Small intestine (tissue), 7 donors: ENCODE measurements at regions not wholly inside any gene's neighbourhood (a gene's known extent, or its start where the extent isn't known, plus 50 kb on each side); places are given as distances from the start of the nearest gene placed in this dataset.

Experiments
- DNase-seq, 2 donors: peaks; one replicate each; pipeline versions ENCODE4 v3.0.0 to v3.0.0-alpha.2; 2013
- FAIRE-seq: peaks from 2 replicates; lab custom pipeline; 2012; peaks lifted over from hg19 to GRCh38; lab: Jason Lieb, UNC
- H3K27ac ChIP-seq, 3 donors: one replicate each; pipeline ENCODE4 v1.5.1; 2013; ENCODE audit warnings: low read length in 2 of 3, mild to moderate bottlenecking in 2 of 3, control low read depth in 1 of 3, inconsistent platforms in 1 of 3, low read depth in 1 of 3, moderate library complexity in 1 of 3
- H3K27me3 ChIP-seq, 3 donors: one replicate each; pipeline ENCODE4 v1.6.1; 2013; ENCODE audit warnings: low read length in 3 of 3, inconsistent platforms in 1 of 3; ENCODE audit not compliant: control insufficient read depth in 3 of 3, insufficient read depth in 3 of 3
- H3K36me3 ChIP-seq, 3 donors: one replicate each; pipeline ENCODE4 v1.6.1; 2013; ENCODE audit warnings: low read length in 3 of 3, inconsistent platforms in 1 of 3, low read depth in 1 of 3, mild to moderate bottlenecking in 1 of 3, moderate library complexity in 1 of 3; ENCODE audit not compliant: control insufficient read depth in 3 of 3, insufficient read depth in 2 of 3
- H3K4me1 ChIP-seq, 3 donors: one replicate each; pipeline ENCODE4 v1.6.1; 2013; ENCODE audit warnings: low read length in 2 of 3, inconsistent platforms in 1 of 3, low read depth in 1 of 3, mild to moderate bottlenecking in 1 of 3, moderate library complexity in 1 of 3; ENCODE audit not compliant: control insufficient read depth in 3 of 3, insufficient read depth in 2 of 3
- H3K4me3 ChIP-seq, 3 donors: one replicate each; pipeline ENCODE4 v1.5.1; 2013; ENCODE audit warnings: low read length in 3 of 3, control low read depth in 1 of 3, inconsistent platforms in 1 of 3, low read depth in 1 of 3, mild to moderate bottlenecking in 1 of 3, moderate library complexity in 1 of 3
- H3K9me3 ChIP-seq, 2 donors: one replicate each; pipeline ENCODE4 v1.6.1; 2013; ENCODE audit warnings: low read depth in 1 of 2, low read length in 1 of 2; ENCODE audit not compliant: control insufficient read depth in 2 of 2, insufficient read depth in 1 of 2
- WGBS, 3 donors: extraction: QIAGEN DNeasy Blood & Tissue Kit; methylation state at CpG; one replicate each; pipeline ENCODE4 v1.1.7; 2013; 5-methylcytosine and 5-hydroxymethylcytosine counted together
- donor health status: healthy with polysubstance abuse.
- donor health status: control.
- donor health status: control.
- donor health status: Bipolar disorder and iron deficiency.
- donor health status: healthy.

- no peaks in the 10 kb centered on the region for H3K36me3 ChIP-seq
- DNase-seq (no peak), FAIRE-seq (no peak)
Measured at GRCh38 chr1:239189998-239190512, 196.3 kb upstream of the CHRM3 start.

DNA sequence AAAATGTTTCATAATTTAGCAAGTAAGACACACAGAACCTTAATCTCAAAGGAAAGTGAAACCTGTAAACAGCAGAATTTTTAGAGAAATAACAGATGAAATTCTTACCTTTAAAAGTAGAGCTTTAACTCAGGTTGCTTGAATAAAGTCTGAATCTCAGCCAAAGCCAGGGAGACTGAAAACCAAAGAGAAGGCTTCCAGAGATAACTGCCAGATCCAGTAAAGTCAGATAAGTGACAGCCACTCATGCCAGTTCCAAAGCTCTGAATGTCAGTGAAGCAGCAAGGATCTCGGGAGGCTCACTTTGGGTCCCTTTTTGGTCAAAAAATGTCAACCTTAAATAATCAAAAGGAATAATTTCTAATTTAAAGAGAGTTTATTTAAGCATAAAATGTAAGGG, 199.9 kb upstream of the CHRM3 start:
- Histone ChIP-seq H3K9me3 (no peaks in the 10 kb centered on the region), H3K36me3 (no peaks in the 10 kb centered on the region), H3K27ac (no peak overlapping the region), H3K4me1 (no peaks in the 10 kb centered on the region), H3K4me3 (no peak overlapping the region), H3K27me3 (no peaks in the 10 kb centered on the region)
- FAIRE-seq (no peak), DNase-seq (no peak)
- 69 to 81% (median 74%) methylated on average over 1 of the region's 1 CpG for WGBS, 3 donors

More at GRCh38 chr1:239189998-239190512, 196.3 kb upstream of the CHRM3 start:
- no peak overlapping the region for H3K27ac ChIP-seq
- H3K4me1 ChIP-seq, result no peaks in the 10 kb centered on the region
- WGBS, 3 donors, result 91 to 98% (median 91%) methylated on average over 4 of the region's 4 CpGs
- no peaks in the 10 kb centered on the region for H3K9me3 ChIP-seq
- no peaks in the 10 kb centered on the region for H3K27me3 ChIP-seq
- H3K4me3 ChIP-seq, result no peak overlapping the region

- WGBS, 3 donors, result 55 to 81% (median 62%) methylated on average over 1 of the region's 1 CpG
- FAIRE-seq, result no peak
- Histone ChIP-seq H3K4me1 (no peaks in the 10 kb centered on the region), H3K36me3 (no peaks in the 10 kb centered on the region), H3K4me3 (no peak overlapping the region), H3K27me3 (no peaks in the 10 kb centered on the region), H3K9me3 (no peaks in the 10 kb centered on the region), H3K27ac (no peak overlapping the region)
- DNase-seq, result no peak
Measured at GRCh38 chr1:239185245-239185619, 201.1 kb upstream of the CHRM3 start.

DNA sequence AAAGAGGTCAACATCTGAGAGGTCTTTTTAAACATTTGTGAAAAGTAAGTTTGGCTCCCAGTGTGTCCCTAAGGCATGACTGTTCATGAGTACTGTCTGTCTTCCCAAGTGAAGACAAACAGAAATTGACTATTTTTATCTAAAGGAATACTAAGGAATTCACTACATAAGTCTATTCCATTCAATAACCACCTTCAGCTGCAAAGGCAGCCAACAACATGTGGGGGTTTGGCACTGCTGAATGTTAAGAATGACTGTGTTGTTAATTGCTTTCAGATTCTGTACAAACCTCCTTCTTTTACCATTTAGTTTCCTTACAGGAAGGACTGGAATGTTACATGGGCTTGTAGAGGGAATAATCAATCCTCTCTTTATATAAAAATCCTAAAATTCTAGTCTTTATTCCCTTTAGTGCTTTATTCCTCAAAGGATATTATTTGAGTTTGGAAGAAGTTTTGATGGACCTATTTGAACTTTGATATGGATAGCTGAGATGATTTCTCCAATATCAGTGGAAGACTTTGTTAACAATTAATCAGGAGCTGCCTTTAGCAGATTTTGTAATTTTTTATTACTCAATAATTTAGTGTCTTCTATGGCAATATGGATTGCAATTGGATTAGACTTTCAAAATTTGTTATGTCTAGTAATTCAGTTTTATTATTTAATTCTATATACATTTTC, 201.7 kb upstream of the CHRM3 start:
- FAIRE-seq (no peak), DNase-seq (no peak)
- H3K9me3 ChIP-seq, result no peaks in the 10 kb centered on the region
- H3K36me3 ChIP-seq, result no peaks in the 10 kb centered on the region
- H3K4me3 ChIP-seq, result no peak overlapping the region
- H3K27ac ChIP-seq, result no peak overlapping the region
- no peaks in the 10 kb centered on the region for H3K27me3 ChIP-seq
- H3K4me1 ChIP-seq, result no peaks in the 10 kb centered on the region

GRCh38 chr1:239178961-239179360, 207.4 kb upstream of the CHRM3 start:
- WGBS, 3 donors, result 6 to 21% (median 8%) methylated on average over 3 of the region's 3 CpGs
- Histone ChIP-seq H3K27ac (no peak overlapping the region), H3K4me3 (no peak overlapping the region), H3K4me1 (peaks cover 0 to 3% (median 0%) of the 10 kb centered on the region in 3 donors), H3K9me3 (no peaks in the 10 kb centered on the region), H3K27me3 (no peaks in the 10 kb centered on the region), H3K36me3 (no peaks in the 10 kb centered on the region)
- DNase-seq (peak; percentile 49 to 53), FAIRE-seq (no peak)

- FAIRE-seq (no peak), DNase-seq (no peak)
- no peaks in the 10 kb centered on the region for H3K27me3 ChIP-seq
- H3K36me3 ChIP-seq, result no peaks in the 10 kb centered on the region
- H3K4me1 ChIP-seq, result peaks cover 0 to 3% (median 0%) of the 10 kb centered on the region in 3 donors
- H3K4me3 ChIP-seq, result no peak overlapping the region
- H3K9me3 ChIP-seq, result no peaks in the 10 kb centered on the region
- H3K27ac ChIP-seq, result no peak overlapping the region
- 89 to 91% (median 89%) methylated on average over 3 of the region's 3 CpGs for WGBS, 3 donors
Measured at GRCh38 chr1:239174880-239175279, 211.5 kb upstream of the CHRM3 start.

DNA sequence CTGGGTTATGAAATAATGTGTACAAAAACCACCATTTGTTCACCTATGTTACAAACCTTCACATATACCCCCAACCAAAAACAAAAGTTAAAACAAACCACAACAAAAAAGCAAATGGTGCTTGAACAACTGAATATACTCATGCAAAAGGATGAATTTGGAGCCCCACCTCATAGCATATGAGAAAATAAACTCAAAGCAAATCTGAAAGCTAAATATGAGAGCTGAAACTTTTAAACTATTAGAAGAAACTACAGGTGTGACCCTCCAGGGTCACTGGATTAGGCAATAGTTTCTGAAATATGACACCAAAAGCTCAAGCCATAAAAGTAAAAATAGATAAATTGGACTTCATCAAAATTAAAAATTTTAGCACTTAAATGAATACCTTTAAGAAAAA, 215.5 kb upstream of the CHRM3 start:
- FAIRE-seq (no peak), DNase-seq (no peak)
- Histone ChIP-seq H3K9me3 (no peaks in the 10 kb centered on the region), H3K4me1 (no peaks in the 10 kb centered on the region), H3K36me3 (no peaks in the 10 kb centered on the region), H3K27me3 (no peaks in the 10 kb centered on the region), H3K4me3 (no peak overlapping the region), H3K27ac (no peak overlapping the region)

DNA sequence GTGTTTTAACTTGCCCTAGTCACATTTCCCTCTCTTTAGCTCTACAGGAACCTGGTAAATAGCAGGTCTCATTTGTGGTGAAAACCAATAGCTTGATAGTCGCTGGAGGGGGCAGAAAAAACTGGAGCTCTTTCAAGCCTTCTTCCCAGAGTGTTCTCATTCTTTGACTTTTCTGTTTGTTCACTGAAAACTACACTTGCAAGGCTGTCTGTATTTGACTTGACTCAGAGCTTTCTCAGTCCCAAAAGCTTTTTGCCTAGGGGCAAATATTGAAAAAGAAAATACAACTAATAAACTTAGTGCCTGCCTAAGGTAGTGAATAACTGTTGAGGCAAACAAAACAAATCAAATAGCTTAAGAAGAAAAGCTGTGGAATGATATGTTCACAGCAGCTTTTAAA, 217.1 kb upstream of the CHRM3 start:
- WGBS, 3 donors, result 72 to 79% (median 73%) methylated on average over 1 of the region's 1 CpG
- DNase-seq, result no peak

More for the DNA sequence above, 217.1 kb upstream of the CHRM3 start:
- Histone ChIP-seq H3K27me3 (no peaks in the 10 kb centered on the region), H3K4me1 (no peaks in the 10 kb centered on the region), H3K4me3 (no peak overlapping the region), H3K9me3 (no peaks in the 10 kb centered on the region), H3K27ac (no peak overlapping the region), H3K36me3 (no peaks in the 10 kb centered on the region)
- FAIRE-seq, result no peak
